K562 (cell line): ENCODE measurements at regions not wholly inside any gene's neighbourhood (a gene's known extent, or its start where the extent isn't known, plus 50 kb on each side); places are given as distances from the start of the nearest gene placed in this dataset.

Experiments used
- ATAC-seq: fragments of 200-7000 bp; cut with Tn5 transposase; 3 replicates; pipeline ENCODE4 v1.9.1; 2020; ENCODE audit warnings: moderate library complexity
- BruUV-seq: library from RNA; stranded (reverse); fragments of 400-500 nt; replicated peaks from 2 replicates; lab custom pipeline; 2021; lab: Mats Ljungman, UMichigan
- CTCF ChIA-PET: fragments of 300-600 bp; formaldehyde crosslinking; extraction: SDS; loops from one replicate; lab custom pipeline; 2021; ENCODE audit warnings: low intra/inter-chr PET ratio; lab: Yijun Ruan, JAX
- POLR2A ChIA-PET: fragments of 300-600, 350-650 bp; sonication (Branson Sonifier 250); formaldehyde crosslinking; extraction: SDS; loops from one replicate; lab custom pipeline; 2021; ENCODE audit warnings: antibody characterized with exemption, inconsistent platforms; lab: Yijun Ruan, JAX
- DNase-seq, 4 experiments: peaks; one replicate each; pipeline versions ENCODE4 v3.0.0 to v3.0.0-alpha.2; 2011 to 2018; ENCODE audit warnings: low spot score in 3 of 4, mixed read lengths in 3 of 4; ENCODE audit errors: extremely low read depth in 1 of 4
- FAIRE-seq: peaks from 2 replicates; lab custom pipeline; 2011; peaks lifted over from hg19 to GRCh38; lab: Jason Lieb, UNC
- H2AFZ ChIP-seq: 2 replicates; pipeline ENCODE4 v1.6.0; 2011; ENCODE audit warnings: low read depth, low read length, control low read depth, inconsistent platforms
- H3K27ac ChIP-seq: fragments of 200-600 bp; 3 replicates; pipeline ENCODE4 v1.8.0; 2011; ENCODE audit warnings: low read depth, mild to moderate bottlenecking, control low read depth, inconsistent platforms, low read length, moderate library complexity, mixed read lengths; ENCODE audit errors: extremely low read depth
- H3K27me3 ChIP-seq, 2 experiments: fragments of 300-600 bp in 1 of 2; 2 replicates in 1 of 2; 3 replicates in 1 of 2; pipeline versions ENCODE4 v1.6.0 to v1.8.0; 2011; ENCODE audit warnings: inconsistent platforms in 2 of 2, low read length in 2 of 2, mild to moderate bottlenecking in 1 of 2, mixed read lengths in 1 of 2, moderate library complexity in 1 of 2; ENCODE audit not compliant: control insufficient read depth in 2 of 2, insufficient read depth in 2 of 2
- H3K36me3 ChIP-seq: fragments of 300-600 bp; 3 replicates; pipeline ENCODE4 v1.8.0; 2011; ENCODE audit warnings: mild to moderate bottlenecking, low read length, inconsistent platforms; ENCODE audit not compliant: control insufficient read depth, insufficient read depth
- H3K4me1 ChIP-seq, 2 experiments: fragments of 200-600 bp in 1 of 2; replicated peaks in 1 of 2; 2 replicates in 1 of 2; 3 replicates in 1 of 2; pipeline versions ENCODE4 v1.5.1 to v1.8.0; 2011; ENCODE audit warnings: inconsistent platforms in 2 of 2, low read length in 2 of 2, mild to moderate bottlenecking in 1 of 2, mixed read lengths in 1 of 2, moderate library complexity in 1 of 2; ENCODE audit not compliant: control insufficient read depth in 2 of 2, insufficient read depth in 2 of 2
- H3K4me2 ChIP-seq: 2 replicates; pipeline ENCODE4 v1.6.1; 2011; ENCODE audit warnings: low read length, control low read depth, inconsistent platforms, mixed read lengths; ENCODE audit not compliant: insufficient read depth
- H3K4me3 ChIP-seq: fragments of 200-600 bp; sonication (generic), shearing (Covaris generic); 2 replicates; pipeline ENCODE4 v1.5.1; 2016; ENCODE audit warnings: control low read depth, inconsistent platforms
- H3K79me2 ChIP-seq: fragments of 200-600 bp; 3 replicates; pipeline ENCODE4 v1.8.0; 2011; ENCODE audit warnings: low read length, inconsistent platforms; ENCODE audit not compliant: control insufficient read depth, insufficient read depth
- H3K9ac ChIP-seq, 2 experiments: 2 replicates each; pipeline versions ENCODE4 v1.6.0 to v1.6.1; 2011; ENCODE audit warnings: low read depth in 2 of 2, low read length in 2 of 2, control low read depth in 1 of 2, inconsistent platforms in 1 of 2, mild to moderate bottlenecking in 1 of 2, mixed read lengths in 1 of 2; ENCODE audit not compliant: insufficient read depth in 1 of 2
- H3K9me1 ChIP-seq: one replicate; pipeline ENCODE4 v1.6.0; 2011; ENCODE audit warnings: inconsistent platforms, mild to moderate bottlenecking, low read length, moderate library complexity; ENCODE audit not compliant: control insufficient read depth, insufficient read depth
- H3K9me3 ChIP-seq: replicated peaks from 2 replicates; pipeline ENCODE4 v1.5.1; 2011; ENCODE audit warnings: low read depth, low read length, inconsistent platforms; ENCODE audit not compliant: control insufficient read depth, insufficient read depth
- H4K20me1 ChIP-seq: replicated peaks from 2 replicates; pipeline ENCODE4 v1.6.1; 2011; ENCODE audit warnings: low read length, inconsistent platforms, mixed read lengths; ENCODE audit not compliant: control insufficient read depth, insufficient read depth
- ASH1L ChIP-seq: fragments of 450-650 bp; IDR thresholded peaks from 2 replicates; pipeline ENCODE4 v1.6.1; 2018; ENCODE audit warnings: borderline replicate concordance, mild to moderate bottlenecking, low read depth; ENCODE audit not compliant: partially characterized antibody
- NFATC3 ChIP-seq: fragments of 450-650 bp; IDR thresholded peaks from 2 replicates; pipeline ENCODE4 v1.6.1; 2017; ENCODE audit warnings: mild to moderate bottlenecking
- POLR2G ChIP-seq: fragments of 200-400 bp; formaldehyde crosslinking; IDR thresholded peaks from 2 replicates; pipeline ENCODE4 v1.6.1; 2017; ENCODE audit warnings: low read depth, mild to moderate bottlenecking, antibody characterized with exemption, low read length, moderate library complexity
- WGBS: fragments of 100-300 bp; shearing (Covaris generic); methylation state at CpG from one replicate; pipeline ENCODE4 v1.1.6; 2016; ENCODE audit warnings: low coverage, mixed read lengths; ENCODE audit not compliant: insufficient coverage; ENCODE audit errors: missing lambda C conversion rate; 5-methylcytosine and 5-hydroxymethylcytosine counted together
- in situ Hi-C: fragments of 300-500 bp; cut with MboI; formaldehyde crosslinking; loops from 4 replicates; pipeline ENCODE4 v1.15.0; 2018; ENCODE audit warnings: inconsistent platforms, mixed read lengths
- intact Hi-C: fragments of 100-400 bp; cut with micrococcal nuclease; formaldehyde crosslinking; loops from 2 replicates; pipeline ENCODE4 v1.14.2; 2022
- TF ChIP-seq, protein P1 (sequence below): fragments of 450-650 bp; IDR thresholded peaks from 2 replicates; pipeline ENCODE4 v1.6.1; 2016; ENCODE audit warnings: mild to moderate bottlenecking, moderate library complexity

- Histone ChIP-seq H3K79me2 (no peaks in the 10 kb centered on the region), H3K9ac (no peak overlapping the region), H4K20me1 (0 out of 2 replicates have a peak, but pooled peaks cover 3% of the 10 kb centered on the region), H3K9me1 (no peaks in the 10 kb centered on the region), H3K9me3 (no peaks in the 10 kb centered on the region), H3K4me1 (no peaks in the 10 kb centered on the region), H3K27me3 (peaks cover 11 to 49% of the 10 kb centered on the region in 2 experiments), H3K4me2 (no peak overlapping the region), H2AFZ (no peak overlapping the region), H3K36me3 (no peaks in the 10 kb centered on the region), H3K27ac (no peak overlapping the region), H3K4me3 (no peak overlapping the region)
- DNase-seq: no peak
- 0% methylated on average over 2 of the region's 2 CpGs for WGBS
- no peak for ATAC-seq
- CTCF ChIA-PET: no interaction called here
- in situ Hi-C loops: no loop called here
- no TSS peak for BruUV-seq
- POLR2A ChIA-PET: interaction anchor here (0.6 to 2.3 kb wide), 4 partner anchors 9 to 41 kb away, joined by 3 to 7 read pairs (median 4); no protein-coding TSS in a partner anchor
- TF ChIP-seq NFATC3: no peak
- TF ChIP-seq, protein P1, sequence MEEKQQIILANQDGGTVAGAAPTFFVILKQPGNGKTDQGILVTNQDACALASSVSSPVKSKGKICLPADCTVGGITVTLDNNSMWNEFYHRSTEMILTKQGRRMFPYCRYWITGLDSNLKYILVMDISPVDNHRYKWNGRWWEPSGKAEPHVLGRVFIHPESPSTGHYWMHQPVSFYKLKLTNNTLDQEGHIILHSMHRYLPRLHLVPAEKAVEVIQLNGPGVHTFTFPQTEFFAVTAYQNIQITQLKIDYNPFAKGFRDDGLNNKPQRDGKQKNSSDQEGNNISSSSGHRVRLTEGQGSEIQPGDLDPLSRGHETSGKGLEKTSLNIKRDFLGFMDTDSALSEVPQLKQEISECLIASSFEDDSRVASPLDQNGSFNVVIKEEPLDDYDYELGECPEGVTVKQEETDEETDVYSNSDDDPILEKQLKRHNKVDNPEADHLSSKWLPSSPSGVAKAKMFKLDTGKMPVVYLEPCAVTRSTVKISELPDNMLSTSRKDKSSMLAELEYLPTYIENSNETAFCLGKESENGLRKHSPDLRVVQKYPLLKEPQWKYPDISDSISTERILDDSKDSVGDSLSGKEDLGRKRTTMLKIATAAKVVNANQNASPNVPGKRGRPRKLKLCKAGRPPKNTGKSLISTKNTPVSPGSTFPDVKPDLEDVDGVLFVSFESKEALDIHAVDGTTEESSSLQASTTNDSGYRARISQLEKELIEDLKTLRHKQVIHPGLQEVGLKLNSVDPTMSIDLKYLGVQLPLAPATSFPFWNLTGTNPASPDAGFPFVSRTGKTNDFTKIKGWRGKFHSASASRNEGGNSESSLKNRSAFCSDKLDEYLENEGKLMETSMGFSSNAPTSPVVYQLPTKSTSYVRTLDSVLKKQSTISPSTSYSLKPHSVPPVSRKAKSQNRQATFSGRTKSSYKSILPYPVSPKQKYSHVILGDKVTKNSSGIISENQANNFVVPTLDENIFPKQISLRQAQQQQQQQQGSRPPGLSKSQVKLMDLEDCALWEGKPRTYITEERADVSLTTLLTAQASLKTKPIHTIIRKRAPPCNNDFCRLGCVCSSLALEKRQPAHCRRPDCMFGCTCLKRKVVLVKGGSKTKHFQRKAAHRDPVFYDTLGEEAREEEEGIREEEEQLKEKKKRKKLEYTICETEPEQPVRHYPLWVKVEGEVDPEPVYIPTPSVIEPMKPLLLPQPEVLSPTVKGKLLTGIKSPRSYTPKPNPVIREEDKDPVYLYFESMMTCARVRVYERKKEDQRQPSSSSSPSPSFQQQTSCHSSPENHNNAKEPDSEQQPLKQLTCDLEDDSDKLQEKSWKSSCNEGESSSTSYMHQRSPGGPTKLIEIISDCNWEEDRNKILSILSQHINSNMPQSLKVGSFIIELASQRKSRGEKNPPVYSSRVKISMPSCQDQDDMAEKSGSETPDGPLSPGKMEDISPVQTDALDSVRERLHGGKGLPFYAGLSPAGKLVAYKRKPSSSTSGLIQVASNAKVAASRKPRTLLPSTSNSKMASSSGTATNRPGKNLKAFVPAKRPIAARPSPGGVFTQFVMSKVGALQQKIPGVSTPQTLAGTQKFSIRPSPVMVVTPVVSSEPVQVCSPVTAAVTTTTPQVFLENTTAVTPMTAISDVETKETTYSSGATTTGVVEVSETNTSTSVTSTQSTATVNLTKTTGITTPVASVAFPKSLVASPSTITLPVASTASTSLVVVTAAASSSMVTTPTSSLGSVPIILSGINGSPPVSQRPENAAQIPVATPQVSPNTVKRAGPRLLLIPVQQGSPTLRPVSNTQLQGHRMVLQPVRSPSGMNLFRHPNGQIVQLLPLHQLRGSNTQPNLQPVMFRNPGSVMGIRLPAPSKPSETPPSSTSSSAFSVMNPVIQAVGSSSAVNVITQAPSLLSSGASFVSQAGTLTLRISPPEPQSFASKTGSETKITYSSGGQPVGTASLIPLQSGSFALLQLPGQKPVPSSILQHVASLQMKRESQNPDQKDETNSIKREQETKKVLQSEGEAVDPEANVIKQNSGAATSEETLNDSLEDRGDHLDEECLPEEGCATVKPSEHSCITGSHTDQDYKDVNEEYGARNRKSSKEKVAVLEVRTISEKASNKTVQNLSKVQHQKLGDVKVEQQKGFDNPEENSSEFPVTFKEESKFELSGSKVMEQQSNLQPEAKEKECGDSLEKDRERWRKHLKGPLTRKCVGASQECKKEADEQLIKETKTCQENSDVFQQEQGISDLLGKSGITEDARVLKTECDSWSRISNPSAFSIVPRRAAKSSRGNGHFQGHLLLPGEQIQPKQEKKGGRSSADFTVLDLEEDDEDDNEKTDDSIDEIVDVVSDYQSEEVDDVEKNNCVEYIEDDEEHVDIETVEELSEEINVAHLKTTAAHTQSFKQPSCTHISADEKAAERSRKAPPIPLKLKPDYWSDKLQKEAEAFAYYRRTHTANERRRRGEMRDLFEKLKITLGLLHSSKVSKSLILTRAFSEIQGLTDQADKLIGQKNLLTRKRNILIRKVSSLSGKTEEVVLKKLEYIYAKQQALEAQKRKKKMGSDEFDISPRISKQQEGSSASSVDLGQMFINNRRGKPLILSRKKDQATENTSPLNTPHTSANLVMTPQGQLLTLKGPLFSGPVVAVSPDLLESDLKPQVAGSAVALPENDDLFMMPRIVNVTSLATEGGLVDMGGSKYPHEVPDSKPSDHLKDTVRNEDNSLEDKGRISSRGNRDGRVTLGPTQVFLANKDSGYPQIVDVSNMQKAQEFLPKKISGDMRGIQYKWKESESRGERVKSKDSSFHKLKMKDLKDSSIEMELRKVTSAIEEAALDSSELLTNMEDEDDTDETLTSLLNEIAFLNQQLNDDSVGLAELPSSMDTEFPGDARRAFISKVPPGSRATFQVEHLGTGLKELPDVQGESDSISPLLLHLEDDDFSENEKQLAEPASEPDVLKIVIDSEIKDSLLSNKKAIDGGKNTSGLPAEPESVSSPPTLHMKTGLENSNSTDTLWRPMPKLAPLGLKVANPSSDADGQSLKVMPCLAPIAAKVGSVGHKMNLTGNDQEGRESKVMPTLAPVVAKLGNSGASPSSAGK: no peak
- no peak for TF ChIP-seq ASH1L
- no peak for TF ChIP-seq POLR2G
- intact Hi-C loops: no loop called here
- FAIRE-seq: no peak
Observed at GRCh38 chr1:47548637-47549036, 110.8 kb downstream of the FOXD2 start.
